ENCODE measurements at regions not wholly inside any gene's neighbourhood (a gene's known extent, or its start where the extent isn't known, plus 50 kb on each side); places are given as distances from the start of the nearest gene placed in this dataset.

GRCh38 chr3:187498211-187498724 lies 130.1 kb downstream of the RTP4 start:
- TF ChIP-seq POLR2A (IDR thresholded peaks at IDR 0.05; ENCODE audit: low read length) (no peak), GATA1 (IDR thresholded peaks at IDR 0.05; ENCODE audit: low read depth, low read length) (no peak)

Data from erythroblast (primary cell).